Pancreas (tissue), 10 donors: ENCODE measurements at regions not wholly inside any gene's neighbourhood (a gene's known extent, or its start where the extent isn't known, plus 50 kb on each side); places are given as distances from the start of the nearest gene placed in this dataset.

Experiments used
- ATAC-seq, 4 donors: fragments of 200-7000 bp; cut with Tn5 transposase; one replicate each; pipeline versions ENCODE4 v1.8.0 to v1.9.1; 2020; ENCODE audit warnings: mild to moderate bottlenecking in 4 of 4, moderate library complexity in 4 of 4
- DNase-seq, 6 donors: peaks; one replicate each; pipeline ENCODE4 v3.0.0-alpha.2; 2020
- FAIRE-seq: peaks from 2 replicates; lab custom pipeline; 2012; peaks lifted over from hg19 to GRCh38; lab: Jason Lieb, UNC
- H3K27ac ChIP-seq, 4 donors: fragments of 200-600 bp; sonication (generic); 1 replicate in 3 of 4; 2 replicates in 1 of 4; pipeline versions ENCODE4 v1.5.0 to v1.8.0; 2020
- H3K27me3 ChIP-seq, 4 donors: fragments of 200-600 bp; one replicate each; pipeline ENCODE4 v1.8.0; 2021
- H3K36me3 ChIP-seq, 3 donors: fragments of 200-600 bp; sonication (generic) in 1 of 3; one replicate each; pipeline versions ENCODE4 v1.5.0 to v1.8.0; 2020 to 2021
- H3K4me1 ChIP-seq, 3 donors: fragments of 200-600 bp; one replicate each; pipeline ENCODE4 v1.8.0; 2021
- H3K4me3 ChIP-seq, 4 donors: fragments of 200-600 bp; sonication (generic) in 2 of 4; one replicate each; pipeline versions ENCODE4 v1.5.0 to v1.8.0; 2020 to 2021
- H3K9me3 ChIP-seq, 4 donors: fragments of 200-600 bp; one replicate each; pipeline ENCODE4 v1.8.0; 2021
- CTCF ChIP-seq, 4 donors: fragments of 200-600 bp; sonication (generic) in 3 of 4; IDR thresholded peaks; one replicate each; pipeline versions ENCODE4 v1.5.0 to v1.8.0; 2021; ENCODE audit warnings: antibody characterized with exemption in 4 of 4
- WGBS, 2 donors: extraction: QIAGEN DNeasy Blood & Tissue Kit; methylation state at CpG; one replicate each; pipeline ENCODE4 v1.1.7; 2013; 5-methylcytosine and 5-hydroxymethylcytosine counted together
- intact Hi-C, 3 donors: fragments of 100-400 bp; cut with DNase I; formaldehyde crosslinking; loops; one replicate each; pipeline versions ENCODE4 v1.11.1 to v1.14.2; 2022
- donor health status: healthy with polysubstance abuse.
- donor health status: DM: no; HTN: no; CAD: no; lungs with moderate emphysema.
- donor health status: DM: no; HTN: no; CAD: no.
- donor health status: control.
- donor health status: control.
- donor health status: Bipolar disorder and iron deficiency.
- donor health status: DM: yes; HTN: yes; CAD: no.
- donor health status: DM: no; HTN: no; CAD: no.
- donor health status: DM: no; HTN: no; CAD: no.
- donor health status: DM: yes; HTN: yes; CAD: no.

- Histone ChIP-seq H3K9me3 (no peaks in the 10 kb centered on the region), H3K27ac (no peak overlapping the region), H3K27me3 (no peaks in the 10 kb centered on the region), H3K4me3 (no peak overlapping the region), H3K36me3 (no peaks in the 10 kb centered on the region), H3K4me1 (no peaks in the 10 kb centered on the region)
- intact Hi-C loops: no loop called here
- no peak for DNase-seq
- WGBS, 2 donors: 61 to 66% methylated on average over 5 of the region's 5 CpGs
- ATAC-seq: no peak
- FAIRE-seq: no peak
- TF ChIP-seq CTCF (IDR thresholded peaks at IDR 0.05): no peak
Observed at GRCh38 chr3:55305696-55306485, 181.2 kb downstream of the WNT5A start.

- H3K27ac ChIP-seq: no peak overlapping the region
- no peak for TF ChIP-seq CTCF (IDR thresholded peaks at IDR 0.05)
- no peak overlapping the region for H3K4me3 ChIP-seq
- H3K9me3 ChIP-seq: no peaks in the 10 kb centered on the region
- H3K27me3 ChIP-seq: no peaks in the 10 kb centered on the region
- FAIRE-seq: no peak
- no peaks in the 10 kb centered on the region for H3K4me1 ChIP-seq
- intact Hi-C loops: no loop called here
- DNase-seq: no peak
- no peak for ATAC-seq
- no peaks in the 10 kb centered on the region for H3K36me3 ChIP-seq
Observed at GRCh38 chr3:55300701-55301100, 186.4 kb downstream of the WNT5A start.

- no peak for FAIRE-seq
- Histone ChIP-seq H3K4me1 (no peaks in the 10 kb centered on the region), H3K9me3 (no peaks in the 10 kb centered on the region), H3K27ac (no peak overlapping the region), H3K36me3 (no peaks in the 10 kb centered on the region), H3K4me3 (no peak overlapping the region), H3K27me3 (no peaks in the 10 kb centered on the region)
- DNase-seq: no peak
- intact Hi-C loops: no loop called here
- TF ChIP-seq CTCF (IDR thresholded peaks at IDR 0.05): no peak
- 89 to 90% methylated on average over 5 of the region's 5 CpGs for WGBS, 2 donors
- ATAC-seq: no peak
Observed at GRCh38 chr3:55297706-55298105, 189.4 kb downstream of the WNT5A start.

GRCh38 chr3:55297245-55297644, 189.9 kb downstream of the WNT5A start:
- no peaks in the 10 kb centered on the region for H3K36me3 ChIP-seq
- TF ChIP-seq CTCF (IDR thresholded peaks at IDR 0.05): no peak

GRCh38 chr3:55296791-55297190, 190.3 kb downstream of the WNT5A start:
- H3K27me3 ChIP-seq: no peaks in the 10 kb centered on the region
- H3K9me3 ChIP-seq: no peaks in the 10 kb centered on the region
- no peak for FAIRE-seq
- TF ChIP-seq CTCF (IDR thresholded peaks at IDR 0.05): no peak
- 76 to 86% methylated on average over 1 of the region's 1 CpG for WGBS, 2 donors
- no peak overlapping the region for H3K27ac ChIP-seq
- no peak overlapping the region for H3K4me3 ChIP-seq
- no peak for DNase-seq
- intact Hi-C loops: no loop called here
- H3K36me3 ChIP-seq: no peaks in the 10 kb centered on the region
- ATAC-seq: no peak
- no peaks in the 10 kb centered on the region for H3K4me1 ChIP-seq

More at GRCh38 chr3:55297245-55297644, 189.9 kb downstream of the WNT5A start:
- H3K27ac ChIP-seq: no peak overlapping the region
- ATAC-seq: no peak
- H3K4me3 ChIP-seq: no peak overlapping the region
- DNase-seq: no peak
- FAIRE-seq: no peak
- intact Hi-C loops: no loop called here
- 68 to 76% methylated on average over 2 of the region's 2 CpGs for WGBS, 2 donors
- H3K27me3 ChIP-seq: no peaks in the 10 kb centered on the region
- no peaks in the 10 kb centered on the region for H3K9me3 ChIP-seq
- no peaks in the 10 kb centered on the region for H3K4me1 ChIP-seq
